GM13977 (cell line): ENCODE measurements at regions not wholly inside any gene's neighbourhood (a gene's known extent, or its start where the extent isn't known, plus 50 kb on each side); places are given as distances from the start of the nearest gene placed in this dataset.
"Not testable (repeated sequence)": the region's sequence is repeated elsewhere in the genome, so short reads cannot be mapped to it uniquely, and the experiment has no call there.

Source experiments
- DNase-seq: peaks from one replicate; pipeline ENCODE4 v3.0.0; 2012; ENCODE audit warnings: low spot score
- CTCF ChIP-seq: IDR thresholded peaks from 2 replicates; pipeline ENCODE4 v1.5.1; 2012; ENCODE audit warnings: mild to moderate bottlenecking, control low read depth; ENCODE audit not compliant: insufficient read depth; ENCODE audit errors: extremely low read depth, missing control alignments
- in situ Hi-C: fragments of 300-500 bp; cut with MboI; formaldehyde crosslinking; loops from one replicate; pipeline ENCODE4 v1.12.0; 2022; ENCODE audit warnings: low sequenced_read_pairs, low pct_unique_long_range_greater_than_20kb, mixed read lengths, inconsistent platforms; ENCODE audit not compliant: unreplicated experiment

GRCh38 chr2:176885661-176886060, 326.9 kb upstream of the HNRNPA3 start:
- DNase-seq: no peak
- in situ Hi-C loops: no loop called here
- TF ChIP-seq CTCF: no peak

- in situ Hi-C loops: no loop called here
- DNase-seq: no peak
- TF ChIP-seq CTCF: no peak
These were observed 321.5 kb upstream of the HNRNPA3 start for GRCh38 chr2:176891105-176891504.

GRCh38 chr2:176891857-176892256, 320.7 kb upstream of the HNRNPA3 start:
- in situ Hi-C loops: no loop called here
- no peak for DNase-seq
- TF ChIP-seq CTCF: no peak

GRCh38 chr2:176892676-176893226, 319.8 kb upstream of the HNRNPA3 start:
- TF ChIP-seq CTCF: no peak
- in situ Hi-C loops: no loop called here

GRCh38 chr2:176895158-176895557, 317.4 kb upstream of the HNRNPA3 start:
- no peak for TF ChIP-seq CTCF
- in situ Hi-C loops: no loop called here
- DNase-seq: no peak

More at GRCh38 chr2:176892676-176893226, 319.8 kb upstream of the HNRNPA3 start:
- no peak for DNase-seq

- in situ Hi-C loops: no loop called here
- no peak for TF ChIP-seq CTCF
- DNase-seq: no peak
These were observed 310.1 kb upstream of the HNRNPA3 start for GRCh38 chr2:176902454-176902853.

- DNase-seq, in situ Hi-C loops: not testable (repeated sequence)
These were observed 308.5 kb upstream of the HNRNPA3 start for GRCh38 chr2:176904053-176904452.
